CD4-positive, alpha-beta T cell treated with Interleukin-2 at 100 ng/mL for 4 hours (primary cell): ENCODE measurements at regions not wholly inside any gene's neighbourhood (a gene's known extent, or its start where the extent isn't known, plus 50 kb on each side); places are given as distances from the start of the nearest gene placed in this dataset.

Experiments
- DNase-seq: peaks from one replicate; pipeline ENCODE4 v3.0.0-alpha.2; 2020; ENCODE audit warnings: low spot score

GRCh38 chr2:205902041-205902899, 183.7 kb downstream of the INO80D start:
- DNase-seq = no peak

DNA sequence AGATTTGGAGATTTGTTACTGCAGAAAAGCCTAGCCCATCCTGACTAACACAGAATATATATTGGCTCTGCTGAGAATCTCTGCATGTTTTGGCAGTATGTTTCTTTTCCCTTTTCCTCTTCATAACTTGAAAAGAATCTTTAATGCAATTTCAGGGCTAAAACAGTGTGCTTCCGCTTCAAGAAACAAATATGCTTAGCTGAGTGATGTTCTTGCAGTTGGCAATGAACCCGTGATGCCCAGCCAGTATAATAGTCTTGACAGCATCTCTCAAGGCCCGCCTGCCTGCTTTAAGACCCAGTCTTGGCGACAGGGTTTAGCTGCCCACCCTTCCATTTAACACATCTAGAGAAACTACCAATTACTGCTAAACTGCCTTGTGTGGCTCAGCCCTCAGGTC, 184.5 kb downstream of the INO80D start:
- no peak for DNase-seq

DNA sequence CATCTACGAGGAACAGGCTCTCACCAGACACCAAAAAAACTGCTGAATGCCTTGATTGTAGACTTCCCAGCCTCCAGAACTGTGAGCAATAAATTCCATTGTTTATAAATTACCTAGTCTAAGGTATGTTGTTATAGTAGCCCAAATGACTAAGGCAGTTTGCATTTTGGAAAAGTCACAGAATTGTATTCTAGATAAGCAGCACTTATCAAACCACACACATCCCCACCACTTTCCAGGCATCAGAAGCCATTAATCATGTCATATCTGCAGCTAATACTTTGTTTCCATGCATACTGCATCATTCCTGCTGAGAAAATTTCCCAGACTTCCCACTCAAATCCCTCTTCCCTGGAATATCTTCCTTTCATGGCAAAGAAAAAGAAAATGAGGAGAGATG, 187.2 kb downstream of the INO80D start:
- no peak for DNase-seq

- DNase-seq = no peak
These were observed 189.9 kb downstream of the INO80D start for GRCh38 chr2:205895981-205896655.

GRCh38 chr2:205892665-205893259, 193.2 kb downstream of the INO80D start:
- no peak for DNase-seq

DNA sequence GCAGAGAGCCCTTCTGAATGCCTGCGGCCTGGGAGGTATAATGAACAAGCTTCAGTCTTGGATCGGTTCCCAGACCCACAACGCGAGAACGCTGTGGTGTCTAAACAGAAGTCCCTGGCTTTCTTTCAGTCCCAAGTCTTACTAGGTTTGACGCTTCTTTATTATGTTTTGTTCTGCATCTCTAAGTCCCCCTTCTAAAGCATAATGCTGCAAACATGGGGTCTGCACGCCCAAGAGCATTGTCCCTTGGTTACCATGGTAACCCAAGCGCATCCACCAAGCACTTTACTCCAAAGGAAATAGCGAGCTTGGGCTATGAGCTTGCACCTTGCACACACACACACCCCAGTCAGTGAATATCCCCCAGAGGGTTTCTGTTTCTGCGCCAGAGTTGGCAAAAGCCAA, 193.7 kb downstream of the INO80D start:
- no peak for DNase-seq

- no peak for DNase-seq
These were observed 196.9 kb downstream of the INO80D start for GRCh38 chr2:205889114-205889513.

DNA sequence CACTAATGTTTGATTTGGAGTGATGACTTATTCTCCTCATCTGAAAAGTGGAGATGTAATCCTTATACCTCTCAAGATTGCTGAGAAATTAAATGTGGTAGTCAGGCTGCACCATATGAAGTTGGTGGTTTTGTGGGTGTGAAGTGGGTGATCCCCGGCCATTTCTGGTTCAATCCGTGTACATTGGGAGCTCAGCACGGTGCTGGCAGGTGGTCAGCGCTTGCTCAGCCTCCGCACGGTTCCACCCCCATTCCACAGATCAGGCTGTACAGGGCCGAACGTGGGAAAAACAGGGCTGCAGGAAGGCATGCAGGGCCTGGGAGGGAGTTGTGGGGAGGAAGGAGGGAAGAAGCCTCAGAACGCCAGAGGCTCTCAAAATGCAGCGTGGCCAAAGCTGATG, 198.3 kb downstream of the INO80D start:
- no peak for DNase-seq

- peak; percentile 33 for DNase-seq
These were observed 200.4 kb downstream of the INO80D start for GRCh38 chr2:205885492-205886099.

DNA sequence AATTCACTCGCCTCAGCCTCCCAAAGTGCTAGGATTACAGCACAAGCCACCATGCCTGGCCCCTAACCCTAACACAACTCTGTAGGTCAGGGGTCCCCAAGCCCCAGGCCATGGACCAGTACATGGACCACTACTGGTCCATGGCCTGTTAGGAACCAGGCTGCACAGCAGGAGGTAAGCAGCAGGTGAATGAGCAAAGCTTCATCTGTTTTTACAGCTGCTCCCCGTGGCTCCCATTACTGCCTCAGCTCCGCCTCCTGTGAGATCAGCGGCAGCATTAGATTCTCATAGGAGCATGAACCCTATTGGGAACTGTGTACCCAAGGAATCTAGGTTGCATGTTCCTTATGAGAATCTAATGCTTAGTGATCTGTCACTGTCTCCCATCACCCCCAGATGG, 201.7 kb downstream of the NRP2 start:
- no peak for DNase-seq

DNA sequence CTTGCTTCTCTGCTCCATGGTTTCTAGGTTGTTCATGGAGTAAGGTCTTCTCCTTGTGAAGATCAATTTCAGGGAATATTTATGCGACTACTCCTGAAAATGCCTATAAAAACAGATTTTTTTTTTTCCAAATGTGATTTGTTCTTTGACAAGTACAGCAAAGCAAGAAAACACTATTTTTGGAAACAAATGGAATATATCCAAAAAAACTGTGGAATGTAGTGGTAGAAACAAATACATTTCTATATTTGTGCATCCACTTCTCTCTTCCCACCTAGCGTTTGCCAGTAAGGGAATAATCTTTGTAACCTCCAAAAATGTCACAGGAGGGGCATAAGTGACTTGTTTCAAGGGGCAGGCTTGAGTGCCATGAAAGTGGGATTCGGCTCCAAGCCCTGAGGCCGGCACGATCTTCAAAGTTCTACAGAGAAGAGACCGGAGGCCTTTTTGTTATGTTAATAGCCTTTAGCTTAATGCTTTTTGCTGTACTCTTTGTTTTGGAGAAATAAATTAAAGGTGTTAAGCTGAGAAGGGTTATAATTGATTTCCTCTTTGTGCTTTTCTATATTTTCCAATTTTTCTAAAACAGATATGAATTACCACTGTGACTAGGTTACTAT, 200.6 kb downstream of the NRP2 start:
- no peak for DNase-seq

DNA sequence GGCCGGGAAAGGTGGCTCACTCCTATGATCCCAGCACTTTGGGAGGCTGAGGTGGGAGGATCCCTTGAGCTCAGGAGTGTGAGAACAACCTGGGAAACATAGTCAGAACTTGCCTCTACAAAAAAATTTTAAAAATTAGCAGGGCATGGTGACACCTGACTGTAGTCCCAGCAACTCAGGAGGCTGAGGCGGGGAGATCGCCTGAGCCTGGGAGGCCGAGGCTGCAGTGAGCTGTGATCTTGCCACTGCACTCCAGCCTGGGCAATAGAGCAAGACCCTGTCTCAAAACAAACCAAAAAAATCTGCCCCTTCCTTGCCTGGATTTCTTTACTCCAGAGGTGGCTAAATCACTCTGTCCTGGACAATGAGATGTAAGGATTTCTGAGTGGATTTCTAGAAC, 197.7 kb downstream of the NRP2 start:
- no peak for DNase-seq

- DNase-seq = no peak
These were observed 196.9 kb downstream of the NRP2 start for GRCh38 chr2:205878999-205879762.

- DNase-seq = no peak
These were observed 195.2 kb downstream of the NRP2 start for GRCh38 chr2:205877496-205877895.

- no peak for DNase-seq
These were observed 193.8 kb downstream of the NRP2 start for GRCh38 chr2:205876127-205876526.

DNA sequence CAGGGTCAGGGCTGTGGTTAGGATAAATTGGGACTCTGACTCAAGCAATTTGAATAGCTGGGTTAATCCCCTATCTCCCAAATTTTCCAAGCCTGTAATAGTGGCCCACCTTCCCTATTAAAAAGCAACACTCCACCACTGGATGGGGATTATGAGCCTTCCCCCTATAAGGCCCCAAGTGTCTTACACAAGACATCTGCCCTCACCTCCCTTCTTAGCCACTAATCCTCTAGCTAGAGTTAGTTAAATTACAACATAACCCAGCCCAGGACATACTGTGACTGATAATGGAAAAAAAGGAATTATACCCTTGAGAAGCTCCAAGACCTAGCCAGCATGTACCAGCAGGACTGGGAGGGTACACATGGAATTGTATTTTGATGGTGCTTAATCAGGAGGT, 190.4 kb downstream of the NRP2 start:
- DNase-seq = no peak

DNA sequence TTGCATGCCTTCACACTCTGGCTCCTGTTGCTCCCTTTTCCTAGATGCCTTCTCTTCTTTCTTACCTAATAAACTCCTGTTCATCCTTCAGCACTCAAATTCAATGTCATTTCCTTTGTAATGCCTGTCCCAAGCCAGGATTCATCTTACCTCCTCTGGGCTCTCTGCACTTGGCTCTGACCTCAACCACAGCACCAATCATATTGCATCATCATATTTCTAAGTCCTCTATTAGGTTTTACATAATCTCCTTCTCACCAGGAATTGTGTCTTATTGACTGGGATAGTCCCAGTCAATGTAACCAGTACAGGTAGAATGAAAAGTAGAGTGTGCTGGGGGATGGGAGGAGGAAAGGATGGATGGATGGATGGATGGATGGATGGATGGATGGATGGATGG, 187.1 kb downstream of the NRP2 start:
- no peak for DNase-seq

GRCh38 chr2:205868773-205869333, 186.6 kb downstream of the NRP2 start:
- DNase-seq = no peak

GRCh38 chr2:205868053-205868452, 185.8 kb downstream of the NRP2 start:
- no peak for DNase-seq

DNA sequence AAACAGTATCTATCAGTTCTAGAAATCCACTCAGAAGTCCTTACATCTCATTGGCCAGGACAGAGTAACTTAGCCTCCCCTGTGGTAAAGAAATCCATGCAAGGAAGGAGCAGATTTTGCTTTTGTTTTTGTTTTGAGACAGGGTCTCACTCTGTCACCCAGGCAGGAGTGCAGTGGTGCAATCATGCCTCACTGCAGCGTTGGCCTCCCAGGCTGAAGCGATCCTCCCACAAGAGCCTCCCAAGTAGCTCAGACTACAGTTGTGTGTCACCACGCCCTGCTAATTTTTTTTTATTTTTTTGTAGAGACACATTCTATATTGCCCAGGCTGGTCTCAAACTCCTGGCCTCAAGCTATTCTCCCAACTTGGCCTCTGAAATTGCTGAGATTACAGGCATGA, 185.1 kb downstream of the NRP2 start:
- no peak for DNase-seq

GRCh38 chr2:205865905-205866441, 183.7 kb downstream of the NRP2 start:
- DNase-seq = no peak
